IMR-90 (cell line): ENCODE measurements at regions not wholly inside any gene's neighbourhood (a gene's known extent, or its start where the extent isn't known, plus 50 kb on each side); places are given as distances from the start of the nearest gene placed in this dataset.

Experiments
- ATAC-seq: fragments of 200-7000 bp; cut with Tn5 transposase; 2 replicates; pipeline ENCODE4 v1.9.1; 2020; ENCODE audit warnings: low read depth, mild to moderate bottlenecking, moderate library complexity
- BruUV-seq: library from RNA; stranded (reverse); fragments of 400-500 nt; replicated peaks from 2 replicates; lab custom pipeline; 2021; lab: Mats Ljungman, UMichigan
- CTCF ChIA-PET: fragments of 300-600 bp; formaldehyde crosslinking; extraction: SDS; loops from one replicate; lab custom pipeline; 2021; ENCODE audit warnings: antibody characterized with exemption; lab: Yijun Ruan, JAX
- POLR2A ChIA-PET: fragments of 300-600 bp; sonication (Branson Sonifier 250); formaldehyde crosslinking; loops from one replicate; lab custom pipeline; 2022; ENCODE audit warnings: antibody characterized with exemption; ENCODE audit not compliant: unreplicated experiment; lab: Charles Lee
- DNase-seq: peaks from one replicate; pipeline ENCODE4 v3.0.0; 2013
- H2AFZ ChIP-seq: replicated peaks from 2 replicates; pipeline ENCODE3; 2013; ENCODE audit warnings: low read length, mild to moderate bottlenecking; ENCODE audit not compliant: poor library complexity
- H2AK5ac ChIP-seq: 2 replicates; pipeline ENCODE4 v1.6.1; 2013; ENCODE audit warnings: low read depth, low read length, inconsistent platforms
- H2AK9ac ChIP-seq: replicated peaks from 2 replicates; pipeline ENCODE3; 2013; ENCODE audit warnings: mild to moderate bottlenecking, low read depth, low read length, moderate library complexity; ENCODE audit not compliant: poor library complexity
- H2BK120ac ChIP-seq: 2 replicates; pipeline ENCODE4 v1.6.1; 2013; ENCODE audit warnings: low read depth, low read length, inconsistent platforms
- H2BK15ac ChIP-seq: 3 replicates; pipeline ENCODE4 v1.6.1; 2013; ENCODE audit warnings: low read depth, low read length, inconsistent platforms
- H2BK20ac ChIP-seq: 2 replicates; pipeline ENCODE4 v1.6.1; 2013; ENCODE audit warnings: low read depth, mild to moderate bottlenecking, inconsistent platforms, low read length, moderate library complexity
- H2BK5ac ChIP-seq: 2 replicates; pipeline ENCODE4 v1.6.1; 2013; ENCODE audit warnings: mild to moderate bottlenecking, low read depth, low read length, inconsistent platforms; ENCODE audit not compliant: poor library complexity, severe bottlenecking
- H3K14ac ChIP-seq: replicated peaks from 2 replicates; pipeline ENCODE4 v1.6.1; 2013; ENCODE audit warnings: low read depth, low read length, inconsistent platforms
- H3K18ac ChIP-seq: 2 replicates; pipeline ENCODE4 v1.6.1; 2013; ENCODE audit warnings: low read depth, low read length, control low read depth
- H3K23ac ChIP-seq: 2 replicates; pipeline ENCODE4 v1.6.1; 2013; ENCODE audit warnings: low read depth, low read length, inconsistent platforms
- H3K27ac ChIP-seq: 2 replicates; pipeline ENCODE4 v1.5.1; 2013; ENCODE audit warnings: mild to moderate bottlenecking, control low read depth, low read length; ENCODE audit not compliant: insufficient read depth
- H3K27me3 ChIP-seq: 2 replicates; pipeline ENCODE4 v1.6.1; 2013; ENCODE audit warnings: low read length; ENCODE audit not compliant: control insufficient read depth, insufficient read depth
- H3K36me3 ChIP-seq: 2 replicates; pipeline ENCODE4 v1.6.1; 2013; ENCODE audit warnings: low read length, mixed read lengths; ENCODE audit not compliant: control insufficient read depth, insufficient read depth
- H3K4ac ChIP-seq: 2 replicates; pipeline ENCODE4 v1.6.1; 2013; ENCODE audit warnings: low read depth, low read length, inconsistent platforms
- H3K4me1 ChIP-seq: 2 replicates; pipeline ENCODE4 v1.6.1; 2013; ENCODE audit warnings: low read length, mixed read lengths; ENCODE audit not compliant: control insufficient read depth, insufficient read depth
- H3K4me2 ChIP-seq: 2 replicates; pipeline ENCODE4 v1.6.1; 2013; ENCODE audit warnings: low read depth, mild to moderate bottlenecking, control low read depth, low read length, moderate library complexity
- H3K4me3 ChIP-seq: 2 replicates; pipeline ENCODE4 v1.5.1; 2013; ENCODE audit warnings: low read depth, mild to moderate bottlenecking, control low read depth, low read length, moderate library complexity; ENCODE audit not compliant: insufficient read depth
- H3K56ac ChIP-seq: 2 replicates; pipeline ENCODE4 v1.6.1; 2013; ENCODE audit warnings: low read length, inconsistent platforms; ENCODE audit not compliant: insufficient read depth; ENCODE audit errors: extremely low read depth
- H3K79me1 ChIP-seq, 2 experiments: 2 replicates each; pipeline ENCODE4 v1.6.1; 2013; ENCODE audit warnings: low read length in 2 of 2, inconsistent platforms in 1 of 2, low read depth in 1 of 2
- H3K9ac ChIP-seq: 2 replicates; pipeline ENCODE4 v1.6.1; 2013; ENCODE audit warnings: low read depth, low read length, control low read depth
- H3K9me1 ChIP-seq: 2 replicates; pipeline ENCODE4 v1.6.1; 2013; ENCODE audit warnings: low read length, inconsistent platforms; ENCODE audit not compliant: insufficient read depth
- H3K9me3 ChIP-seq: 2 replicates; pipeline ENCODE4 v1.6.1; 2013; ENCODE audit warnings: low read length; ENCODE audit not compliant: control insufficient read depth, insufficient read depth
- H4K20me1 ChIP-seq: 2 replicates; pipeline ENCODE4 v1.6.1; 2013; ENCODE audit warnings: low read length, inconsistent platforms; ENCODE audit not compliant: insufficient read depth
- H4K5ac ChIP-seq: 2 replicates; pipeline ENCODE4 v1.6.1; 2013; ENCODE audit warnings: mild to moderate bottlenecking, low read depth, low read length, control low read depth
- H4K8ac ChIP-seq, 2 experiments: 2 replicates each; pipeline ENCODE4 v1.6.1; 2013; ENCODE audit warnings: low read depth in 2 of 2, low read length in 2 of 2, control low read depth in 1 of 2, inconsistent platforms in 1 of 2
- H4K91ac ChIP-seq: 2 replicates; pipeline ENCODE4 v1.6.1; 2013; ENCODE audit warnings: low read depth, low read length, inconsistent platforms; ENCODE audit not compliant: insufficient read depth
- FOS ChIP-seq: fragments of 150-350 bp; IDR thresholded peaks from 2 replicates; pipeline ENCODE4 v1.6.1; 2016; ENCODE audit warnings: low read depth, low read length
- MAFK ChIP-seq: IDR thresholded peaks from 2 replicates; pipeline ENCODE4 v1.6.1; 2012; ENCODE audit warnings: low read depth, low read length, improper control_type of control experiment
- MXI1 ChIP-seq: IDR thresholded peaks from 2 replicates; pipeline ENCODE4 v1.6.1; 2012; ENCODE audit warnings: low read depth, mild to moderate bottlenecking, low read length, moderate library complexity, borderline replicate concordance
- POLR2A ChIP-seq: IDR thresholded peaks from 2 replicates; pipeline ENCODE4 v1.6.1; 2012; ENCODE audit warnings: mild to moderate bottlenecking, low read depth, low read length
- SMC3 ChIP-seq: fragments of 150-350 bp; IDR thresholded peaks from 2 replicates; pipeline ENCODE4 v1.6.1; 2016; ENCODE audit warnings: low read depth, mild to moderate bottlenecking, antibody characterized with exemption, low read length, moderate library complexity
- WGBS, 2 experiments: methylation state at CpG; one replicate each; pipeline versions ENCODE4 v1.1.5 to v1.1.7; 2013; ENCODE audit warnings: missing lambda C conversion rate in 2 of 2; ENCODE audit not compliant: insufficient read length in 1 of 2; ENCODE audit errors: extremely low coverage in 2 of 2; 5-methylcytosine and 5-hydroxymethylcytosine counted together
- dilution Hi-C: fragments of 300-500 bp; cut with HindIII; formaldehyde crosslinking; loops from one replicate; pipeline ENCODE4 v1.14.3; 2018; ENCODE audit warnings: low sequenced_read_pairs; ENCODE audit not compliant: unreplicated experiment
- in situ Hi-C: fragments of 300-500 bp; cut with MboI; formaldehyde crosslinking; loops from 3 replicates; pipeline ENCODE4 v1.14.3; 2019; ENCODE audit warnings: low sequenced_read_pairs, inconsistent platforms, mixed read lengths
- intact Hi-C: fragments of 100-400 bp; cut with micrococcal nuclease; formaldehyde crosslinking; loops from 2 replicates; pipeline ENCODE4 v1.10.0; 2022
- TF ChIP-seq, protein P1 (sequence below): conservative IDR thresholded peaks from 2 replicates; pipeline ENCODE4 v1.5.1; 2012; ENCODE audit warnings: mild to moderate bottlenecking, low read depth, low read length, improper control_type of control experiment
- TF ChIP-seq, protein P2 (sequence below): fragments of 150-350 bp; IDR thresholded peaks from 2 replicates; pipeline ENCODE4 v1.6.1; 2016; ENCODE audit warnings: low read depth, mild to moderate bottlenecking, low read length, moderate library complexity, borderline replicate concordance

DNA sequence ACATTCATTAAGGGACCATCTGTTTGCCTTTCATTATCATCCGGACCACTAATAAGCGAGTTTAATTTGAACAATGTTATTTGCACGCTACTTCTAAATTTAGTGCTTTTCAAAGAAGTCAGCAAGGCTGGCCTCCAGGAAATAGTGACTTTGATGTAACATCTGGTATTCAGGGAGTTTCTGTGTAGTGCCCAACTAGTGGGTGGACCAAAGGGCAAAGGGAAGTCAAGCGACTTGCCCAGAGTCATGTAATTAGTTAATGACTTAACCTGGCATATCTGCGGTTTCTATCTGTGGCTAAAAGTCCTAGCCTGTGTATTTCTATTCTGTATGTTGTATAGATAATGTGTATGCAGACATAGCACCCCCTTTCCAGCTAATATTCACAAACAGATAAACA is 56.3 kb upstream of the LCORL start:
- no peak for ATAC-seq
- ChIA-PET POLR2A (no interaction called here), CTCF (interaction anchor here (0.6 kb wide), 1 partner anchor 225 kb away, joined by 4 read pairs; no protein-coding TSS in a partner anchor)
- H3K9me1 ChIP-seq = no peaks in the 10 kb centered on the region
- H4K20me1 ChIP-seq = no peaks in the 10 kb centered on the region
- H2BK120ac ChIP-seq = no peak overlapping the region
- no peak overlapping the region for H3K27ac ChIP-seq
- no peak overlapping the region for H3K9ac ChIP-seq
- H4K91ac ChIP-seq = no peak overlapping the region
- H3K9me3 ChIP-seq = no peaks in the 10 kb centered on the region
- H2BK15ac ChIP-seq = no peak overlapping the region
- H3K18ac ChIP-seq = no peak overlapping the region
- H2BK5ac ChIP-seq = no peak overlapping the region
- dilution Hi-C loops (no loop called here), intact Hi-C loops (no loop called here), in situ Hi-C loops (no loop called here)
- no peaks in the 10 kb centered on the region for H3K27me3 ChIP-seq
- no peak overlapping the region for H2BK20ac ChIP-seq
- H4K8ac ChIP-seq = no peak overlapping the region
- no peak overlapping the region for H4K5ac ChIP-seq
- H3K4me2 ChIP-seq = no peak overlapping the region
- H3K79me1 ChIP-seq = no peaks in the 10 kb centered on the region
- H3K4me3 ChIP-seq = no peak overlapping the region
- DNase-seq = no peak
- H3K23ac ChIP-seq = no peak overlapping the region
- no peak overlapping the region for H2AFZ ChIP-seq
- no peaks in the 10 kb centered on the region for H3K36me3 ChIP-seq
- no peak overlapping the region for H2AK9ac ChIP-seq
- no peak overlapping the region for H3K56ac ChIP-seq
- no peak overlapping the region for H2AK5ac ChIP-seq
- no TSS peak for BruUV-seq
- H3K4me1 ChIP-seq = no peaks in the 10 kb centered on the region
- H3K14ac ChIP-seq = no peak overlapping the region
- 89% methylated on average over 3 of the region's 5 CpGs; no CpG with 5 or more reads in 1 of the 2 experiments for WGBS, 2 experiments
- TF ChIP-seq MXI1 = no peak
- TF ChIP-seq SMC3 = no peak
- TF ChIP-seq, protein P1, sequence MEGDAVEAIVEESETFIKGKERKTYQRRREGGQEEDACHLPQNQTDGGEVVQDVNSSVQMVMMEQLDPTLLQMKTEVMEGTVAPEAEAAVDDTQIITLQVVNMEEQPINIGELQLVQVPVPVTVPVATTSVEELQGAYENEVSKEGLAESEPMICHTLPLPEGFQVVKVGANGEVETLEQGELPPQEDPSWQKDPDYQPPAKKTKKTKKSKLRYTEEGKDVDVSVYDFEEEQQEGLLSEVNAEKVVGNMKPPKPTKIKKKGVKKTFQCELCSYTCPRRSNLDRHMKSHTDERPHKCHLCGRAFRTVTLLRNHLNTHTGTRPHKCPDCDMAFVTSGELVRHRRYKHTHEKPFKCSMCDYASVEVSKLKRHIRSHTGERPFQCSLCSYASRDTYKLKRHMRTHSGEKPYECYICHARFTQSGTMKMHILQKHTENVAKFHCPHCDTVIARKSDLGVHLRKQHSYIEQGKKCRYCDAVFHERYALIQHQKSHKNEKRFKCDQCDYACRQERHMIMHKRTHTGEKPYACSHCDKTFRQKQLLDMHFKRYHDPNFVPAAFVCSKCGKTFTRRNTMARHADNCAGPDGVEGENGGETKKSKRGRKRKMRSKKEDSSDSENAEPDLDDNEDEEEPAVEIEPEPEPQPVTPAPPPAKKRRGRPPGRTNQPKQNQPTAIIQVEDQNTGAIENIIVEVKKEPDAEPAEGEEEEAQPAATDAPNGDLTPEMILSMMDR = no peak
- TF ChIP-seq FOS = no peak
- TF ChIP-seq MAFK = no peak
- TF ChIP-seq POLR2A = no peak
- TF ChIP-seq, protein P2, sequence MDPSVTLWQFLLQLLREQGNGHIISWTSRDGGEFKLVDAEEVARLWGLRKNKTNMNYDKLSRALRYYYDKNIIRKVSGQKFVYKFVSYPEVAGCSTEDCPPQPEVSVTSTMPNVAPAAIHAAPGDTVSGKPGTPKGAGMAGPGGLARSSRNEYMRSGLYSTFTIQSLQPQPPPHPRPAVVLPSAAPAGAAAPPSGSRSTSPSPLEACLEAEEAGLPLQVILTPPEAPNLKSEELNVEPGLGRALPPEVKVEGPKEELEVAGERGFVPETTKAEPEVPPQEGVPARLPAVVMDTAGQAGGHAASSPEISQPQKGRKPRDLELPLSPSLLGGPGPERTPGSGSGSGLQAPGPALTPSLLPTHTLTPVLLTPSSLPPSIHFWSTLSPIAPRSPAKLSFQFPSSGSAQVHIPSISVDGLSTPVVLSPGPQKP = no peak
- no peak overlapping the region for H3K4ac ChIP-seq
